SK-N-SH (cell line): ENCODE measurements at regions not wholly inside any gene's neighbourhood (a gene's known extent, or its start where the extent isn't known, plus 50 kb on each side); places are given as distances from the start of the nearest gene placed in this dataset.
"Not testable (repeated sequence)": the region's sequence is repeated elsewhere in the genome, so short reads cannot be mapped to it uniquely, and the experiment has no call there.

ENCODE experiments used
- CHD2 ChIP-seq: fragments of 150-350 bp; IDR thresholded peaks from 2 replicates; pipeline ENCODE4 v1.6.1; 2018; ENCODE audit warnings: low read length; ENCODE audit not compliant: partially characterized antibody
- CTCF ChIP-seq: fragments of 200-600 bp; sonication (generic); IDR thresholded peaks from 2 replicates; pipeline ENCODE4 v1.6.1; 2017; ENCODE audit warnings: antibody characterized with exemption, mild to moderate bottlenecking, moderate library complexity
- EP300 ChIP-seq, 2 experiments: IDR thresholded peaks; 2 replicates each; pipeline versions ENCODE4 v1.4.0 to v1.6.1; 2012; ENCODE audit warnings: borderline replicate concordance in 1 of 2, low read depth in 1 of 2, low read length in 1 of 2
- EZH2phosphoT487 ChIP-seq: fragments of 200-600 bp; sonication (generic); IDR thresholded peaks from 2 replicates; pipeline ENCODE4 v1.6.1; 2017; ENCODE audit warnings: low read depth, mixed run types, mild to moderate bottlenecking, antibody characterized with exemption, moderate library complexity, borderline replicate concordance
- MAX ChIP-seq: IDR thresholded peaks from 2 replicates; pipeline ENCODE4 v1.4.0; 2012; ENCODE audit warnings: low read depth
- NFIC ChIP-seq: IDR thresholded peaks from 2 replicates; pipeline ENCODE4 v1.4.0; 2012; ENCODE audit warnings: borderline replicate concordance
- NRF1 ChIP-seq: IDR thresholded peaks from 2 replicates; pipeline ENCODE4 v1.6.1; 2012; ENCODE audit warnings: low read depth, mild to moderate bottlenecking, low read length
- POLR2AphosphoS5 ChIP-seq: IDR thresholded peaks from 2 replicates; pipeline ENCODE4 v1.6.1; 2012; ENCODE audit warnings: low read depth, low read length
- RFX5 ChIP-seq: IDR thresholded peaks from 2 replicates; pipeline ENCODE4 v1.6.1; 2012; ENCODE audit warnings: mild to moderate bottlenecking, improper control_type of control experiment, low read length
- YY1 ChIP-seq: IDR thresholded peaks from 2 replicates; pipeline ENCODE4 v1.4.0; 2012; ENCODE audit warnings: low read depth, mild to moderate bottlenecking

GRCh38 chr20:40004092-40004491, 684.9 kb downstream of the MAFB start:
- TF ChIP-seq CTCF; EZH2phosphoT487; POLR2AphosphoS5; MAX; NFIC; YY1; RFX5; EP300 (IDR thresholded peaks at IDR 0.05; ENCODE audit: borderline replicate concordance in 1 of 2, low read depth in 1 of 2, low read length in 1 of 2); NRF1; CHD2: not testable (repeated sequence)
